ENCODE measurements at regions not wholly inside any gene's neighbourhood (a gene's known extent, or its start where the extent isn't known, plus 50 kb on each side); places are given as distances from the start of the nearest gene placed in this dataset.

DNA sequence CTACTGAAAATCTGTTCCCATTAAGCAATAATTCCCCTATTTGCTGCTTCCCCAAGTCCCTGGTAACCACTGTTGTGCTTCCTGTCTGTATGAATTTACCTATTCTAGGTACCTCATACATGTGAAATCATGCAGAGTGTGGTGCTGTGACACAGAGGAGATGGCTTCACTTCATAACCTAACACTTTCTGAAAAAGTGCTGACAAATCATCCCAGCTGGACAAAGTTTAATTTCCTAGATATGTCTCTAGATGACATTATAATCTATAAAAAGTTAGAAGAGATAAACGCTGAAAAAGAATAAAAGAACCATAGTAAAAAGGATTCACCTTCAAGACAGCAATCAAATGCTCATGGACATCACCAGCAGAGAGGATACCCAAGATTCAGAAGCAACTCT, 277.9 kb downstream of the SKIDA1 start:
- no peak overlapping the region for H3K27ac ChIP-seq (ENCODE audit: insufficient read depth, low read length)
- TF ChIP-seq CTCF (conservative IDR thresholded peaks at IDR 0.05 in 1 of 2, IDR thresholded peaks at IDR 0.05 in 1 of 2; ENCODE audit: low read depth in 1 of 2, low read length in 2 of 2) (no peak), EZH2 (IDR thresholded peaks at IDR 0.05; ENCODE audit: low read length, missing control alignments) (no peak)
- no peaks in the 10 kb centered on the region for H3K9me3 ChIP-seq (ENCODE audit: control insufficient read depth, insufficient read depth, low read depth, low read length)
- no peaks in the 10 kb centered on the region for H3K27me3 ChIP-seq (ENCODE audit: control insufficient read depth, insufficient read depth, low read length)
- no peaks in the 10 kb centered on the region for H3K36me3 ChIP-seq (ENCODE audit: control insufficient read depth, insufficient read depth, low read length)
- no peaks in the 10 kb centered on the region for H4K20me1 ChIP-seq (ENCODE audit: control insufficient read depth, extremely low read depth, insufficient read depth, low read length)
- H3K4me1 ChIP-seq (ENCODE audit: control insufficient read depth, extremely low read depth, insufficient read depth, low read length), result no peaks in the 10 kb centered on the region
- DNase-seq (ENCODE audit: low read depth in 2 of 2), result no peak
- H3K4me3 ChIP-seq (replicated peaks in 1 of 4; ENCODE audit: control extremely low read depth in 1 of 4, insufficient read depth in 1 of 4, low read depth in 3 of 4, low read length in 4 of 4), result no peak overlapping the region
- H3K79me2 ChIP-seq (ENCODE audit: control insufficient read depth, insufficient read depth, low read length), result no peaks in the 10 kb centered on the region
- H2AFZ ChIP-seq (ENCODE audit: low read length), result no peak overlapping the region
- H3K4me2 ChIP-seq (ENCODE audit: extremely low read depth, insufficient read depth, low read length), result no peak overlapping the region
- H3K9ac ChIP-seq (ENCODE audit: insufficient read depth, low read length), result no peak overlapping the region

DNA sequence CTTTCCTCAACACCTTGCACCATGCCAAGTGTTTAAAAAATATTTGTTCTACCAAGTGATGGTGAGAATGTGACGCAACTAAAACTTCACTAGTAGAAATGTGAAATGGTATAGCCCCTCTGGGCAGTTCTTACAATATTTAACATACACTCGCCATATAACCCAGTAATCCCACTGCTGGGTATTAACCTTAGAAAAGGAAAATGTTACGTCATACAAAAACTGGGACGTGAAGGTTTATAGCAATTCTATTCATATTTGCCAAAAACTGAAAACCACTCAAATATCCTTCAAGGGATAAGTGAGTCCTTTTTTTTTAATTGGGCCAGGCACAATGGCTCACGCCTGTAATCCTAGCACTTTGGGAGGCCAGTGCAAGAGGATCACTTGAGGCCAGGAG, 279.3 kb downstream of the SKIDA1 start:
- Histone ChIP-seq H3K79me2 (ENCODE audit: control insufficient read depth, insufficient read depth, low read length) (no peaks in the 10 kb centered on the region), H3K27ac (ENCODE audit: insufficient read depth, low read length) (no peak overlapping the region), H3K27me3 (ENCODE audit: control insufficient read depth, insufficient read depth, low read length) (no peaks in the 10 kb centered on the region), H3K36me3 (ENCODE audit: control insufficient read depth, insufficient read depth, low read length) (no peaks in the 10 kb centered on the region), H4K20me1 (ENCODE audit: control insufficient read depth, extremely low read depth, insufficient read depth, low read length) (no peaks in the 10 kb centered on the region), H3K9ac (ENCODE audit: insufficient read depth, low read length) (no peak overlapping the region), H3K9me3 (ENCODE audit: control insufficient read depth, insufficient read depth, low read depth, low read length) (no peaks in the 10 kb centered on the region), H3K4me2 (ENCODE audit: extremely low read depth, insufficient read depth, low read length) (no peak overlapping the region), H3K4me1 (ENCODE audit: control insufficient read depth, extremely low read depth, insufficient read depth, low read length) (peaks cover 2% of the 10 kb centered on the region), H3K4me3 (replicated peaks in 1 of 4; ENCODE audit: control extremely low read depth in 1 of 4, insufficient read depth in 1 of 4, low read depth in 3 of 4, low read length in 4 of 4) (no peak overlapping the region), H2AFZ (ENCODE audit: low read length) (no peak overlapping the region)
- TF ChIP-seq CTCF (conservative IDR thresholded peaks at IDR 0.05 in 1 of 2, IDR thresholded peaks at IDR 0.05 in 1 of 2; ENCODE audit: low read depth in 1 of 2, low read length in 2 of 2) (no peak), EZH2 (IDR thresholded peaks at IDR 0.05; ENCODE audit: low read length, missing control alignments) (no peak)
- no peak for DNase-seq (ENCODE audit: low read depth in 2 of 2)

DNA sequence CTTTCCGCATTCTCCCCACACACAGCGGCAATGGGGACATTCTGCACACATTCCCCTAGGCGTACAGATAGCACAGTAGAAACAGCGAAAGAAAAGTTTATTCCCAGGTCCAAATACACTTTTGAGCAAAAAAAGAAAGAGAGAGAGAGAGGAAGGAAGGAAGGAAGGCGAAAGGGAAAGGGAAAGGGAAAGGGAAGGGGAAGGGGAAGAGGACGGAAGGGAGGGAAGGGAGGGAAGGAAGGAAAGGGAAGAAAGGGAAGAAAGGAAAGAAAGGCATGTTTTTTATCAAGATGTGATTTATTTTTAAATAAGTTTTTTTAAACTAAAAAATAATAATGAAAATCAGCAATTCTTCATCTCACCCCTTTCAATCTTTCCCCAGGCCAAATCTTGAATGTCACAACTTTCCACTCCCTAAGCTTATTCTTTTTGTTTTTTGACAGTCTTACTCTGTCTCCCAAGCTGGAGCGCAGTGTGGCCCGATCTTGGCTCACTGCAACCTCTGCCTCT, 281.7 kb downstream of the SKIDA1 start:
- H3K4me1 ChIP-seq (ENCODE audit: control insufficient read depth, extremely low read depth, insufficient read depth, low read length), result peaks cover 2% of the 10 kb centered on the region
- DNase-seq (ENCODE audit: low read depth in 2 of 2), result no peak
- no peak overlapping the region for H3K4me2 ChIP-seq (ENCODE audit: extremely low read depth, insufficient read depth, low read length)
- no peak overlapping the region for H3K9ac ChIP-seq (ENCODE audit: insufficient read depth, low read length)
- H3K27me3 ChIP-seq (ENCODE audit: control insufficient read depth, insufficient read depth, low read length), result no peaks in the 10 kb centered on the region
- no peaks in the 10 kb centered on the region for H4K20me1 ChIP-seq (ENCODE audit: control insufficient read depth, extremely low read depth, insufficient read depth, low read length)
- H3K27ac ChIP-seq (ENCODE audit: insufficient read depth, low read length), result no peak overlapping the region
- H3K79me2 ChIP-seq (ENCODE audit: control insufficient read depth, insufficient read depth, low read length), result no peaks in the 10 kb centered on the region
- H3K9me3 ChIP-seq (ENCODE audit: control insufficient read depth, insufficient read depth, low read depth, low read length), result no peaks in the 10 kb centered on the region
- TF ChIP-seq EZH2 (IDR thresholded peaks at IDR 0.05; ENCODE audit: low read length, missing control alignments) (no peak), CTCF (conservative IDR thresholded peaks at IDR 0.05 in 1 of 2, IDR thresholded peaks at IDR 0.05 in 1 of 2; ENCODE audit: low read depth in 1 of 2, low read length in 2 of 2) (no peak)
- no peak overlapping the region for H3K4me3 ChIP-seq (replicated peaks in 1 of 4; ENCODE audit: control extremely low read depth in 1 of 4, insufficient read depth in 1 of 4, low read depth in 3 of 4, low read length in 4 of 4)
- no peaks in the 10 kb centered on the region for H3K36me3 ChIP-seq (ENCODE audit: control insufficient read depth, insufficient read depth, low read length)
- no peak overlapping the region for H2AFZ ChIP-seq (ENCODE audit: low read length)
